A549 (cell line): ENCODE measurements at regions not wholly inside any gene's neighbourhood (a gene's known extent, or its start where the extent isn't known, plus 50 kb on each side); places are given as distances from the start of the nearest gene placed in this dataset.

Experiments used
- CBX8 ChIP-seq: fragments of 200-600 bp; sonication (generic); IDR thresholded peaks from 2 replicates; pipeline ENCODE4 v1.6.1; 2016
- CEBPB ChIP-seq, 2 experiments: fragments of >200 bp in 1 of 2; sonication (Bioruptor Twin) in 1 of 2; formaldehyde crosslinking in 1 of 2; IDR thresholded peaks; 2 replicates each; pipeline ENCODE4 v1.6.1; 2012 to 2016
- EP300 ChIP-seq, 2 experiments: fragments of >200 bp; sonication (Bioruptor Twin); formaldehyde crosslinking; IDR thresholded peaks; 2 replicates in 1 of 2; 3 replicates in 1 of 2; pipeline ENCODE4 v1.6.1; 2016 to 2017
- JUN ChIP-seq, 2 experiments: fragments of >200 bp; sonication (Bioruptor Twin); formaldehyde crosslinking; IDR thresholded peaks; 2 replicates in 1 of 2; 3 replicates in 1 of 2; pipeline ENCODE4 v1.6.1; 2016 to 2017
- MAFK ChIP-seq: fragments of 450-650 bp; IDR thresholded peaks from 2 replicates; pipeline ENCODE4 v1.6.1; 2014; ENCODE audit not compliant: partially characterized antibody
- POLR2A ChIP-seq: IDR thresholded peaks from 2 replicates; pipeline ENCODE4 v1.6.1; 2012; ENCODE audit warnings: mild to moderate bottlenecking, low read length
- RARB ChIP-seq: fragments of 250-450 bp; sonication (Bioruptor Pico); IDR thresholded peaks from 2 replicates; pipeline ENCODE4 v1.8.0; 2021; ENCODE audit warnings: mild to moderate bottlenecking, moderate library complexity
- REST ChIP-seq: fragments of 200-600 bp; sonication (generic); IDR thresholded peaks from 2 replicates; pipeline ENCODE4 v1.6.1; 2016; ENCODE audit warnings: antibody characterized with exemption, mild to moderate bottlenecking, moderate library complexity
- SMC3 ChIP-seq: fragments of >200 bp; sonication (Bioruptor Twin); formaldehyde crosslinking; IDR thresholded peaks from 3 replicates; pipeline ENCODE4 v1.6.1; 2018; ENCODE audit warnings: inconsistent platforms
- TF ChIP-seq, protein P1 (sequence below): fragments of >200 bp; sonication (Bioruptor Twin); formaldehyde crosslinking; IDR thresholded peaks from 3 replicates; pipeline ENCODE4 v1.5.1; 2016
- TF ChIP-seq, protein P2 (sequence below): fragments of 250-450 bp; sonication (Bioruptor Pico); IDR thresholded peaks from 2 replicates; pipeline ENCODE4 v1.5.0; 2021; ENCODE audit warnings: mild to moderate bottlenecking, moderate library complexity, borderline replicate concordance

GRCh38 chr21:38954588-38955004, 148.9 kb downstream of the ETS2 start:
- no peak for TF ChIP-seq CEBPB (IDR thresholded peaks at IDR 0.05)
- TF ChIP-seq REST = no peak
- TF ChIP-seq, protein P1, sequence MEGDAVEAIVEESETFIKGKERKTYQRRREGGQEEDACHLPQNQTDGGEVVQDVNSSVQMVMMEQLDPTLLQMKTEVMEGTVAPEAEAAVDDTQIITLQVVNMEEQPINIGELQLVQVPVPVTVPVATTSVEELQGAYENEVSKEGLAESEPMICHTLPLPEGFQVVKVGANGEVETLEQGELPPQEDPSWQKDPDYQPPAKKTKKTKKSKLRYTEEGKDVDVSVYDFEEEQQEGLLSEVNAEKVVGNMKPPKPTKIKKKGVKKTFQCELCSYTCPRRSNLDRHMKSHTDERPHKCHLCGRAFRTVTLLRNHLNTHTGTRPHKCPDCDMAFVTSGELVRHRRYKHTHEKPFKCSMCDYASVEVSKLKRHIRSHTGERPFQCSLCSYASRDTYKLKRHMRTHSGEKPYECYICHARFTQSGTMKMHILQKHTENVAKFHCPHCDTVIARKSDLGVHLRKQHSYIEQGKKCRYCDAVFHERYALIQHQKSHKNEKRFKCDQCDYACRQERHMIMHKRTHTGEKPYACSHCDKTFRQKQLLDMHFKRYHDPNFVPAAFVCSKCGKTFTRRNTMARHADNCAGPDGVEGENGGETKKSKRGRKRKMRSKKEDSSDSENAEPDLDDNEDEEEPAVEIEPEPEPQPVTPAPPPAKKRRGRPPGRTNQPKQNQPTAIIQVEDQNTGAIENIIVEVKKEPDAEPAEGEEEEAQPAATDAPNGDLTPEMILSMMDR = no peak
- no peak for TF ChIP-seq MAFK
- no peak for TF ChIP-seq SMC3
- TF ChIP-seq CBX8 = no peak
- no peak for TF ChIP-seq JUN (IDR thresholded peaks at IDR 0.05)
- TF ChIP-seq POLR2A = no peak
- no peak for TF ChIP-seq EP300 (IDR thresholded peaks at IDR 0.05)
- TF ChIP-seq, protein P2, sequence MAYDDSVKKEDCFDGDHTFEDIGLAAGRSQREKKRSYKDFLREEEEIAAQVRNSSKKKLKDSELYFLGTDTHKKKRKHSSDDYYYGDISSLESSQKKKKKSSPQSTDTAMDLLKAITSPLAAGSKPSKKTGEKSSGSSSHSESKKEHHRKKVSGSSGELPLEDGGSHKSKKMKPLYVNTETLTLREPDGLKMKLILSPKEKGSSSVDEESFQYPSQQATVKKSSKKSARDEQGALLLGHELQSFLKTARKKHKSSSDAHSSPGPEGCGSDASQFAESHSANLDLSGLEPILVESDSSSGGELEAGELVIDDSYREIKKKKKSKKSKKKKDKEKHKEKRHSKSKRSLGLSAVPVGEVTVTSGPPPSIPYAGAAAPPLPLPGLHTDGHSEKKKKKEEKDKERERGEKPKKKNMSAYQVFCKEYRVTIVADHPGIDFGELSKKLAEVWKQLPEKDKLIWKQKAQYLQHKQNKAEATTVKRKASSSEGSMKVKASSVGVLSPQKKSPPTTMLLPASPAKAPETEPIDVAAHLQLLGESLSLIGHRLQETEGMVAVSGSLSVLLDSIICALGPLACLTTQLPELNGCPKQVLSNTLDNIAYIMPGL = no peak
- TF ChIP-seq RARB (CRISPR knock-in tag) = no peak
